Right atrium auricular region (tissue), 2 donors: ENCODE measurements at regions not wholly inside any gene's neighbourhood (a gene's known extent, or its start where the extent isn't known, plus 50 kb on each side); places are given as distances from the start of the nearest gene placed in this dataset.

ENCODE experiments used
- DNase-seq: peaks from one replicate; pipeline ENCODE4 v3.0.0-alpha.2; 2019; ENCODE audit warnings: low spot score
- H3K27ac ChIP-seq, 2 donors: fragments of 200-600 bp; sonication (generic); 1 replicate in 1 of 2; 2 replicates in 1 of 2; pipeline ENCODE4 v1.5.1; 2016 to 2019
- H3K27me3 ChIP-seq, 2 donors: fragments of 200-600 bp; sonication (generic); one replicate each; pipeline versions ENCODE4 v1.5.1 to v1.6.0; 2017 to 2019
- H3K36me3 ChIP-seq: fragments of 200-600 bp; sonication (generic); one replicate; pipeline ENCODE4 v1.5.1; 2016
- H3K4me1 ChIP-seq, 2 donors: fragments of 200-600 bp; sonication (generic); one replicate each; pipeline versions ENCODE4 v1.5.1 to v1.6.0; 2017 to 2019
- H3K4me3 ChIP-seq, 2 donors: fragments of 200-600 bp; sonication (generic); 1 replicate in 1 of 2; 2 replicates in 1 of 2; pipeline ENCODE4 v1.5.1; 2017 to 2019; ENCODE audit warnings: mild to moderate bottlenecking in 1 of 2, moderate library complexity in 1 of 2
- H3K9me3 ChIP-seq, 2 donors: fragments of 200-600 bp; sonication (generic); one replicate each; pipeline ENCODE4 v1.5.1; 2019
- TF ChIP-seq, protein P1 (sequence below), 2 donors: fragments of 200-600 bp; sonication (generic); IDR thresholded peaks; one replicate each; pipeline ENCODE4 v1.5.1; 2019; ENCODE audit warnings: antibody characterized with exemption in 2 of 2

GRCh38 chr7:131007439-131008330 lies 273.7 kb upstream of the KLF14 start:
- TF ChIP-seq, protein P1, sequence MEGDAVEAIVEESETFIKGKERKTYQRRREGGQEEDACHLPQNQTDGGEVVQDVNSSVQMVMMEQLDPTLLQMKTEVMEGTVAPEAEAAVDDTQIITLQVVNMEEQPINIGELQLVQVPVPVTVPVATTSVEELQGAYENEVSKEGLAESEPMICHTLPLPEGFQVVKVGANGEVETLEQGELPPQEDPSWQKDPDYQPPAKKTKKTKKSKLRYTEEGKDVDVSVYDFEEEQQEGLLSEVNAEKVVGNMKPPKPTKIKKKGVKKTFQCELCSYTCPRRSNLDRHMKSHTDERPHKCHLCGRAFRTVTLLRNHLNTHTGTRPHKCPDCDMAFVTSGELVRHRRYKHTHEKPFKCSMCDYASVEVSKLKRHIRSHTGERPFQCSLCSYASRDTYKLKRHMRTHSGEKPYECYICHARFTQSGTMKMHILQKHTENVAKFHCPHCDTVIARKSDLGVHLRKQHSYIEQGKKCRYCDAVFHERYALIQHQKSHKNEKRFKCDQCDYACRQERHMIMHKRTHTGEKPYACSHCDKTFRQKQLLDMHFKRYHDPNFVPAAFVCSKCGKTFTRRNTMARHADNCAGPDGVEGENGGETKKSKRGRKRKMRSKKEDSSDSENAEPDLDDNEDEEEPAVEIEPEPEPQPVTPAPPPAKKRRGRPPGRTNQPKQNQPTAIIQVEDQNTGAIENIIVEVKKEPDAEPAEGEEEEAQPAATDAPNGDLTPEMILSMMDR (IDR thresholded peaks at IDR 0.05): peak; percentile 28 to 68
- Histone ChIP-seq H3K9me3 (peaks cover 1 to 3% of the 10 kb centered on the region in 2 donors), H3K27ac (peak overlapping the region; percentile 46 to 51), H3K27me3 (no peaks in the 10 kb centered on the region), H3K4me3 (no peak overlapping the region), H3K4me1 (peaks cover 0 to 61% of the 10 kb centered on the region in 2 donors), H3K36me3 (no peaks in the 10 kb centered on the region)
- peak; percentile 79 for DNase-seq

GRCh38 chr7:131008840-131009711 lies 275.1 kb upstream of the KLF14 start:
- no peak for DNase-seq
- Histone ChIP-seq H3K27ac (peak overlapping the region in 1 of 2 donors; percentile 36), H3K27me3 (no peaks in the 10 kb centered on the region), H3K9me3 (no peaks in the 10 kb centered on the region), H3K36me3 (no peaks in the 10 kb centered on the region), H3K4me3 (no peak overlapping the region), H3K4me1 (peaks cover 0 to 75% of the 10 kb centered on the region in 2 donors)
- TF ChIP-seq, protein P1 (IDR thresholded peaks at IDR 0.05): no peak

DNA sequence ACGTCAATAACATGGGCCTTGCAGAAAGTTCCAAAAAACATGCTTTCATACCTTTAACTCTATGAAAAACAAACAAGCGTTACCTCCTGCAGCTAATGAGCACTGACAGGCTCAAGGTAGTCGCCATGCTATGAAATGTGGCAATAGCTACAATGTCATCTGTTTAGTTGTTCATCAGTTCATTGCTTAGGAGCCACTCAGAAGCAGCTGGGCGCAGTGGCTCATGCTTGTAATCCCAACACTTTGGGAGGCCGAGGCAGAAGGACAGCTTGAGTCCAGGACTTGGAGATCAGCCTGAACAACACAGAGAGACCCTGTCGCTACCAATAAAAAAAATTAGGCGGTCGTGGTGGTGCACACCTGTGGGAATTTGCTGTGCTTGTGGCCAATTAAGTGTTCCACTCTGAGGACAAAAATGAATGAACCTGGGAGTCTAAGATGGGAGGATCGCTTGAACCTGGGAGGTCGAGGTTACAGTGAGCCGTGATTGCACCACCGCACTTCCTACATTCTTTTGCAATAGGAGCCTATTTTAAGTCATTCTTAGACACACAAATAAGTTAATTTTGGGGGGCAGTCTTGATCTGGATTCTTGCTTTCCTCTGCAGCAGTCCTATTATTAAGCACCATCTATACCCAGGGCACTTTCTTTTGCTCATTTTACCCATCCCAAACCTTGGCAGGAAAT lies 276.2 kb upstream of the KLF14 start:
- TF ChIP-seq, protein P1 (IDR thresholded peaks at IDR 0.05): no peak
- no peaks in the 10 kb centered on the region for H3K36me3 ChIP-seq
- no peak overlapping the region for H3K4me3 ChIP-seq
- H3K27me3 ChIP-seq: no peaks in the 10 kb centered on the region
- DNase-seq: no peak
- H3K27ac ChIP-seq: peak overlapping the region in 1 of 2 donors; percentile 64
- peaks cover 0 to 84% of the 10 kb centered on the region in 2 donors for H3K4me1 ChIP-seq
- H3K9me3 ChIP-seq: no peaks in the 10 kb centered on the region

GRCh38 chr7:131010717-131011431 lies 276.9 kb upstream of the KLF14 start:
- peak overlapping the region; percentile 49 to 64 for H3K27ac ChIP-seq
- no peak for DNase-seq
- H3K36me3 ChIP-seq: no peaks in the 10 kb centered on the region
- peaks cover 0 to 89% of the 10 kb centered on the region in 2 donors for H3K4me1 ChIP-seq
- TF ChIP-seq, protein P1 (IDR thresholded peaks at IDR 0.05): no peak
- no peaks in the 10 kb centered on the region for H3K9me3 ChIP-seq
- H3K4me3 ChIP-seq: no peak overlapping the region
- H3K27me3 ChIP-seq: no peaks in the 10 kb centered on the region

DNA sequence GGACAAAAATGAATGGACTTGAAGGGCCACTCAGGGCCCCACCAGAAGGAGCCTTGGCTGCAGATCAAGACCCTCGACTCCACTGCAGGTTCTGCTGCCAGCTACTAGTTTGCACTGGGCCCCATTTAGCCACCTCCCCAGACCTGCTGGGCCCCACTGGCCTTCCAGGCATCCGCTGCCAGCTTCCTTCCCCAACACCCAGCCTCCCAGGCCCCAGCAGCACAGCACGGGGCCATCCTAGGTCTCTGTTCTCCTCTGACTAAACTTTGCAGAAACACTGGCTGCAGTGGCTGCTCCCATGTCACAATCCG lies 277.4 kb upstream of the KLF14 start:
- no peak for DNase-seq
- H3K4me1 ChIP-seq: peaks cover 0 to 94% of the 10 kb centered on the region in 2 donors
- no peaks in the 10 kb centered on the region for H3K9me3 ChIP-seq
- no peaks in the 10 kb centered on the region for H3K36me3 ChIP-seq
- no peak overlapping the region for H3K4me3 ChIP-seq
- H3K27me3 ChIP-seq: no peaks in the 10 kb centered on the region
- H3K27ac ChIP-seq: peak overlapping the region; percentile 49 to 64
- TF ChIP-seq, protein P1 (IDR thresholded peaks at IDR 0.05): no peak
